H1 (cell line): ENCODE measurements at regions not wholly inside any gene's neighbourhood (a gene's known extent, or its start where the extent isn't known, plus 50 kb on each side); places are given as distances from the start of the nearest gene placed in this dataset.

Experiments
- BCL11A ChIP-seq, 2 experiments: IDR thresholded peaks; one replicate each; pipeline ENCODE4 v1.6.1; 2011; ENCODE audit warnings: low read depth in 2 of 2, low read length in 2 of 2, mild to moderate bottlenecking in 2 of 2
- CREB1 ChIP-seq: IDR thresholded peaks from 2 replicates; pipeline ENCODE4 v1.6.1; 2012; ENCODE audit warnings: inconsistent platforms
- CTCF ChIP-seq, 3 experiments: IDR thresholded peaks; 1 replicate in 2 of 3; 2 replicates in 1 of 3; pipeline versions ENCODE4 v1.5.1 to v1.6.1; 2011; ENCODE audit warnings: low read length in 3 of 3, mild to moderate bottlenecking in 3 of 3, inconsistent platforms in 2 of 3, low read depth in 1 of 3, moderate library complexity in 1 of 3; ENCODE audit not compliant: insufficient read depth in 1 of 3; ENCODE audit errors: control extremely low read depth in 1 of 3
- EZH2 ChIP-seq: fragments of 200-600 bp; sonication (generic); IDR thresholded peaks from 2 replicates; pipeline ENCODE4 v1.7.1; 2012; ENCODE audit warnings: low read depth, mild to moderate bottlenecking, moderate library complexity, low read length, inconsistent platforms; ENCODE audit not compliant: severe bottlenecking
- GTF2F1 ChIP-seq: IDR thresholded peaks from 2 replicates; pipeline ENCODE4 v1.6.1; 2012; ENCODE audit warnings: low read depth, low read length, improper control_type of control experiment, borderline replicate concordance
- NRF1 ChIP-seq: IDR thresholded peaks from 2 replicates; pipeline ENCODE4 v1.6.1; 2011; ENCODE audit warnings: mild to moderate bottlenecking, low read depth, low read length, improper control_type of control experiment
- POLR2A ChIP-seq, 2 experiments: IDR thresholded peaks; 1 replicate in 1 of 2; 2 replicates in 1 of 2; pipeline ENCODE4 v1.6.1; 2011; ENCODE audit warnings: low read depth in 2 of 2, low read length in 2 of 2, mild to moderate bottlenecking in 2 of 2; ENCODE audit errors: control extremely low read depth in 1 of 2
- POLR2AphosphoS5 ChIP-seq: IDR thresholded peaks from 2 replicates; pipeline ENCODE4 v1.6.1; 2011; ENCODE audit warnings: low read depth, low read length
- RAD21 ChIP-seq, 2 experiments: IDR thresholded peaks in 1 of 2; conservative IDR thresholded peaks in 1 of 2; 2 replicates each; pipeline ENCODE4 v1.6.1; 2011; ENCODE audit warnings: low read depth in 2 of 2, low read length in 2 of 2, improper control_type of control experiment in 1 of 2, inconsistent platforms in 1 of 2, mild to moderate bottlenecking in 1 of 2, moderate library complexity in 1 of 2
- SIN3A ChIP-seq, 2 experiments: IDR thresholded peaks in 1 of 2; conservative IDR thresholded peaks in 1 of 2; 2 replicates each; pipeline ENCODE4 v1.6.1; 2011 to 2012; ENCODE audit warnings: low read length in 2 of 2, improper control_type of control experiment in 1 of 2, low read depth in 1 of 2, mild to moderate bottlenecking in 1 of 2
- SP1 ChIP-seq: IDR thresholded peaks from 2 replicates; pipeline ENCODE4 v1.6.1; 2011; ENCODE audit warnings: low read depth, low read length
- YY1 ChIP-seq: IDR thresholded peaks from 2 replicates; pipeline ENCODE4 v1.6.1; 2011; ENCODE audit warnings: low read depth, mild to moderate bottlenecking, low read length

- TF ChIP-seq YY1 (no peak), GTF2F1 (no peak), POLR2AphosphoS5 (no peak), EZH2 (no peak), SIN3A (conservative IDR thresholded peaks at IDR 0.05 in 1 of 2, IDR thresholded peaks at IDR 0.05 in 1 of 2; ENCODE audit: low read depth in 1 of 2, low read length in 2 of 2) (no peak), POLR2A (IDR thresholded peaks at IDR 0.05; ENCODE audit: control extremely low read depth in 1 of 2, low read depth in 2 of 2, low read length in 2 of 2) (no peak), NRF1 (no peak), CTCF (IDR thresholded peaks at IDR 0.05; ENCODE audit: control extremely low read depth in 1 of 3, insufficient read depth in 1 of 3, low read depth in 1 of 3, low read length in 3 of 3) (no peak), CREB1 (no peak), BCL11A (IDR thresholded peaks at IDR 0.05; ENCODE audit: low read depth in 2 of 2, low read length in 2 of 2) (no peak), SP1 (no peak), RAD21 (IDR thresholded peaks at IDR 0.05 in 1 of 2, conservative IDR thresholded peaks at IDR 0.05 in 1 of 2; ENCODE audit: low read depth in 2 of 2, low read length in 2 of 2) (no peak)
These were observed 322.8 kb downstream of the NEK10 start for GRCh38 chr3:27046351-27046750.
